ENCODE measurements at regions not wholly inside any gene's neighbourhood (a gene's known extent, or its start where the extent isn't known, plus 50 kb on each side); places are given as distances from the start of the nearest gene placed in this dataset.

DNA sequence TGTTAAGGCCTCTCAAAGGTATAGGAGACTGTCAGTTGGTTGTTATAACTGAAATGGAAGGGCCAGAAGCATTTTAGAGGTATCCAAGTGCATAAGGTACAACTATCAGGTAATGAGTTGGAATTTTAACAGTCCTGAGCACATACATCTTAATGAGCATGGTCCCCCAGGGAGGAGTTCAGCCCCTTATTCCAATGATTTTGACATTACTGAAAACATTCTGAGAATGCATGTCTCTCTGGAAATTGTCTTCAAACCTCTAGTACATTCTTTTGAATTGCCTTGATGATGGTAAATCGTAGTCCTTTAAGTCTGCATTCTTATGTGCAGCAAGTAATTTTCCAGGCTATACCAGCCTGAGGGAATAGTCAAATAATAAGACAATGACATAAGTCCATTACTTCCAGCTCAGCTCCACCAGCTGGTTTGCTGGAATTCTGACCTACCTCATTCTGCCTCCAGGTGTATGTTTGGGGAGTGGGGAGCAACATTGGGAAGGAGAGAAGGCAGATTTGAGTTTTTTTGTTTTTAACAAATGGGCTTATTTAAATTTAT is 239.2 kb downstream of the MSRB3 start:
- peaks cover 4% of the 10 kb centered on the region for H3K9me3 Mint-ChIP-seq
- peaks cover 7% of the 10 kb centered on the region for H3K27me3 Mint-ChIP-seq
- H3K27ac Mint-ChIP-seq: no peak overlapping the region
- no peak for DNase-seq (ENCODE audit: extremely low spot score, unreplicated experiment)
- no peak overlapping the region for H3K4me3 Mint-ChIP-seq
- peaks cover 32% of the 10 kb centered on the region for H3K4me1 Mint-ChIP-seq (ENCODE audit: unreplicated experiment)
- TF ChIP-seq, protein P1, sequence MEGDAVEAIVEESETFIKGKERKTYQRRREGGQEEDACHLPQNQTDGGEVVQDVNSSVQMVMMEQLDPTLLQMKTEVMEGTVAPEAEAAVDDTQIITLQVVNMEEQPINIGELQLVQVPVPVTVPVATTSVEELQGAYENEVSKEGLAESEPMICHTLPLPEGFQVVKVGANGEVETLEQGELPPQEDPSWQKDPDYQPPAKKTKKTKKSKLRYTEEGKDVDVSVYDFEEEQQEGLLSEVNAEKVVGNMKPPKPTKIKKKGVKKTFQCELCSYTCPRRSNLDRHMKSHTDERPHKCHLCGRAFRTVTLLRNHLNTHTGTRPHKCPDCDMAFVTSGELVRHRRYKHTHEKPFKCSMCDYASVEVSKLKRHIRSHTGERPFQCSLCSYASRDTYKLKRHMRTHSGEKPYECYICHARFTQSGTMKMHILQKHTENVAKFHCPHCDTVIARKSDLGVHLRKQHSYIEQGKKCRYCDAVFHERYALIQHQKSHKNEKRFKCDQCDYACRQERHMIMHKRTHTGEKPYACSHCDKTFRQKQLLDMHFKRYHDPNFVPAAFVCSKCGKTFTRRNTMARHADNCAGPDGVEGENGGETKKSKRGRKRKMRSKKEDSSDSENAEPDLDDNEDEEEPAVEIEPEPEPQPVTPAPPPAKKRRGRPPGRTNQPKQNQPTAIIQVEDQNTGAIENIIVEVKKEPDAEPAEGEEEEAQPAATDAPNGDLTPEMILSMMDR (conservative IDR thresholded peaks at IDR 0.05): no peak
- no peaks in the 10 kb centered on the region for H3K36me3 Mint-ChIP-seq

- Mint-ChIP-seq H3K9me3 (peaks cover 4% of the 10 kb centered on the region), H3K36me3 (no peaks in the 10 kb centered on the region), H3K27ac (no peak overlapping the region), H3K4me3 (no peak overlapping the region), H3K4me1 (ENCODE audit: unreplicated experiment) (peaks cover 33% of the 10 kb centered on the region), H3K27me3 (no peaks in the 10 kb centered on the region)
- DNase-seq (ENCODE audit: extremely low spot score, unreplicated experiment): no peak
- TF ChIP-seq, protein P1 (conservative IDR thresholded peaks at IDR 0.05): no peak
Observed at GRCh38 chr12:65518771-65519170, 240.3 kb downstream of the MSRB3 start.

DNA sequence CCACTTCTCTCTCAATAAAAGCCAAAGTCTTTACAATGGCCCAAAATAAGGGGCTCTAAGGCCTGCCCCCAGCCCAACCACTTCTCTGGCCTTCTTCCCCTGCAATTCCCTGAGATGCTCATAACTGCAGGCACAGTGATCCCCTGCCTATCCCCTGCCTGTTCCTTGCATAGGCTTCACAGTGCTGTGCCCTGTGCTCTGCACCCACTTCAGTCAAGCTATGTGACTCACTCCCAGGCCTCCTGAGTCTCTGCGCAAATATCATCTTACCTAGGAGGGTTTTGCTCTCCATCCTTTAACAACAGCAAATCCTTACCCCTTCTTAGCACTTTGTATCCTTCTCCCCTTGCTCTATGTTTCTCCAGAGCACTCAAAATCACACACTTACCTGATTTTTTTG is 242.2 kb downstream of the MSRB3 start:
- TF ChIP-seq, protein P1 (conservative IDR thresholded peaks at IDR 0.05): no peak
- H3K27ac Mint-ChIP-seq: no peak overlapping the region
- no peak for DNase-seq (ENCODE audit: extremely low spot score, unreplicated experiment)
- no peaks in the 10 kb centered on the region for H3K27me3 Mint-ChIP-seq
- no peak overlapping the region for H3K4me3 Mint-ChIP-seq
- peaks cover 35% of the 10 kb centered on the region for H3K4me1 Mint-ChIP-seq (ENCODE audit: unreplicated experiment)
- H3K36me3 Mint-ChIP-seq: no peaks in the 10 kb centered on the region
- H3K9me3 Mint-ChIP-seq: peaks cover 4% of the 10 kb centered on the region

DNA sequence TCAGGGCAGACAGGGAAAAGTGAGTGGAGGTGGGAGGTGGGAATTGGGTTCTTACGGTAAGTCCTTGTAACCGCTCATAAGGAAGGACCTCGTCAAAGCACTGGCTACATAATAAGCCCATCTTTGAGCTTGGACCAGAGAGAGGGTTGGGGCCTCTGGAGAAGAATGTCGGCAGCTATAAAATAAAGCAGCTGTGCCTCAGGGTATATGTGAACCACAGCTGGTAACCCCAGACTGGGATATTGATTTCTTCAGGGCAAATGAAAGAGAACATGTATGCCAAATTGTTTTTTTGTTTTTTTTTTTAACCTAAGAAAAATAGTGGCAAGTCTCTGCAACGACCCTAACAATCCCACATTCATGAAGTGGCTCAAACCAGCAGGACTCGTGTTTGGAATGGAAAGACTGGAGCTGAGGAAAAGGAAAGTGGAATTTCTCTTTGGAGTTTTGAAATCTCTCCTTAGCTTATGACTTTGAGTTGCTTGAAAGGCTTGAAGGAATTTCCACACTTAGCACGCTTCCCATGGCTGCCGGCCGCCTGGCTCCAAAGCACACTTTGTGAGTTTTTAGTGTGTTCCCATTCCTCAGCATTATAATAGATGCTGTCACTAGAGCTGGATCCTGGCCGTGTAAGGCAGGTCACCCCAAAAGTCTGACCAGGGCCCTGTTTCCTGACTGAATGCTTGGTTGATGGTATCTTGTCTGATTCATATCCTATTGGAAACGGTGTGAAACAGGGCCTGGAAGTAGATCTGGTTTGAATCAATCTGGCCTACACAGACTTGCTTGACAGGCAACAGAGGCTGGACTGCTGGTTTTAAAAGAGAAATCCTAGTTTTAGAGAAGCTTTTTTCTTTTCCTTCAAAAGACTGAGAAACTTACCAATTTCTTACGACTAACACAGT is 244.7 kb downstream of the MSRB3 start:
- TF ChIP-seq, protein P1 (conservative IDR thresholded peaks at IDR 0.05): no peak
- peaks cover 35% of the 10 kb centered on the region for H3K4me1 Mint-ChIP-seq (ENCODE audit: unreplicated experiment)
- H3K36me3 Mint-ChIP-seq: peaks cover 4% of the 10 kb centered on the region
- H3K4me3 Mint-ChIP-seq: no peak overlapping the region
- H3K9me3 Mint-ChIP-seq: peaks cover 4% of the 10 kb centered on the region
- no peaks in the 10 kb centered on the region for H3K27me3 Mint-ChIP-seq
- H3K27ac Mint-ChIP-seq: no peak overlapping the region
- DNase-seq (ENCODE audit: extremely low spot score, unreplicated experiment): no peak

DNA sequence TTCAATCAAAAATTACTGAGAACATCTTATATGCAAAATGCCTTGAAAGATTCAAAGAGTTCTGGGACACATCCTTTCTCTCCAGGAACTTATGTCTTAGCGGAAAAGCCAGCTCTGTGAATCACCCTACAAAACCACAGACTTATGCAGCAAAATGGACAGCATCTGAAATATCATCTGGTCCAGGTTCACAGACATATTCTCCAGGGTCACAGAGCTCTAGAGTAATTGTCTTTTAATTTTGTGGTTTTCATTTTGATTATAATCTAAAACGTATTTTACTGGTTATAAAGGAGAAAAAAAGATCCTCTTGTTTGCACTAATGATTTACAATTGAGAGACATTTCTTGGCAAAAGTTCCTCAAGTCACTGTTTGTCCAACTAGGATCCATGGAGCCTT is 246.2 kb downstream of the MSRB3 start:
- Mint-ChIP-seq H3K4me1 (ENCODE audit: unreplicated experiment) (peaks cover 25% of the 10 kb centered on the region), H3K27ac (no peak overlapping the region)
- no peak for DNase-seq (ENCODE audit: extremely low spot score, unreplicated experiment)

More for the DNA sequence above, 246.2 kb downstream of the MSRB3 start:
- TF ChIP-seq, protein P1 (conservative IDR thresholded peaks at IDR 0.05): no peak
- Mint-ChIP-seq H3K36me3 (peaks cover 4% of the 10 kb centered on the region), H3K9me3 (peaks cover 8% of the 10 kb centered on the region), H3K4me3 (no peak overlapping the region), H3K27me3 (no peaks in the 10 kb centered on the region)

Measured in type B pancreatic cell (in vitro differentiated cells).